CD4-positive, alpha-beta T cell treated with Interleukin-4 for 4 hours (primary cell): ENCODE measurements at regions not wholly inside any gene's neighbourhood (a gene's known extent, or its start where the extent isn't known, plus 50 kb on each side); places are given as distances from the start of the nearest gene placed in this dataset.

Experiments
- DNase-seq: peaks from one replicate; pipeline ENCODE4 v3.0.0-alpha.2; 2020

GRCh38 chr13:70969321-70969720 lies 861.1 kb upstream of the KLHL1 start:
- no peak for DNase-seq

DNA sequence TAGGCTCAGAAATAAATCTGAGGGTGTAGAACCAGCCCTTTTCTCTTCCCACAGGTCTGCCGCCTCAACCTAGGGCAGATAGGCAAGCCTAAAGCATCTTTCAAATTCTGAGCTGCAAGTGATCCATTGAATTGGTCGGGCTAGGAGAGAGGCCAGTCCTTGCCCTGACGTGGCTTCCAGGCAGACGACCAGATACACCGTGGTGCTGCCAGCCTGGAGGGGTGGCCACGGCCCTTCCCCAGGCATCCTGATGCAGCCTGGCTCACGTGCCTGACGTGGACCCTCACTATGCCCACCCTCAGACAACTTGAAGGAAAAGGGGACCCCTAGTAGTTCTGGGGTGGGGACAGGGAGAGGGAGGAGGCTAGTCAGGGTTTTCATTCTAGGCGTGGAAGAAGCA lies 859.3 kb upstream of the KLHL1 start:
- no peak for DNase-seq

- DNase-seq = no peak
These were observed 856.6 kb upstream of the KLHL1 start for GRCh38 chr13:70964874-70965273.

GRCh38 chr13:70964124-70964523 lies 855.9 kb upstream of the KLHL1 start:
- DNase-seq = no peak

DNA sequence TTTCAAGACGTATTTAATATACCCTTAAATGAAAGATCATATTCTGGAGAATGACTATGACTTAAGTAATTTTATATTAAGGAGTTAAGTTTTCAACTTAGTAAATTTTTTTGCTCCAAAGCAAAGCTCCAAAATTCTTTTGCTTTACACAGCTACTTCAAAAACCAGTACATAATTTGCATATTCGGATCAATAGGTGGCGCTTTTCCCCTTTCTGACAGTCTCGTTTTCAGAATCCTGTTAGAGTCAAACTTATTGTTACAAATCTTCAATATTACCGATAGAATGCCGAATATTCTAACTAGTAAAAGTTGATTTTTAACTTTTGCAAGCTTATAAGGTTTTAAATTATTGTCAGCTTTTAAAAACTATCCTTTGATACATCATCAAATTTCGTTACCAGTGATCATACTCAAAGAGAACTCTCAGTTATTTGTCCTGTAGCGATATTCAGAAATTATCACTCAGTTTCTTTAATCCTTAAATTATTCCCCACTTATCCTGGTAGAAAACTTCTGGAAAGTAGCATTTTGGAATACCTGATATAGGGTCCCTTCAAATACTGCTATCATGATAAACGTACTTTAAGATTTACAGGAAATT lies 852.7 kb upstream of the KLHL1 start:
- no peak for DNase-seq

DNA sequence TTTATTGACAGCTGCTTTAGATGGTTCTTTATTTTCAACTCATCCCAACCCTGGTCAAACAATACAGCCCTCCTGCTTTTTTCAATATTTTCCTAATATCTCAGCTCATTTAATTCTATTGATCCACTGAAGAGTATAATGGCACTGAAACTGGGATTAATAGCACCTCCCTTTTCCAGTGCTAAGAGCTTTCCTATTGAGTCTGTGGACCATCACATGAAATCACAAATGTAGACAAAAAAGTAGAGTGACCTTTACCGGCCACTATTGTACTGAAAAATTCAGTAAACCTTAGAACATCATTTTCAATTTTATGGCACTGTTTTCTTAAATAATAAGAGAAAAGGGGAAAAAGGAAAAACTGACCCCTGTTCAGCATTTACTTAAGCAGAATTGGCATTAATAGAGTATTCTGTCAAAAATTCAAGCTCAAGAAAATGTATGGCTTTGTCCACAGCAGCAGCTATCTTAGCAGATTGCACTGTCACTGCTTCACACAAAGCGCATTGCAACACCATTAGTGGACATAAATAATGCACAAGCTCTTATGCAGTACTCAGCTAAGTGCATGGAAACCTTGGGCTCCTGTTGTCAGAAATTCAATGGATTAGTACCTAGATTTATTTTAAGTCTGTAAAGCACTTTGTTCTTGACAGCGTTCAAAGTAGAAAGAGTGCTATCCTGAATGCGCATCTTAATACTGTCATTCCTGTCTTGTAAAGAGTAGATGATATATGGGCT lies 851.0 kb upstream of the KLHL1 start:
- no peak for DNase-seq

GRCh38 chr13:70955887-70956286 lies 847.6 kb upstream of the KLHL1 start:
- DNase-seq = no peak

GRCh38 chr13:70950664-70951063 lies 842.4 kb upstream of the KLHL1 start:
- DNase-seq = no peak

DNA sequence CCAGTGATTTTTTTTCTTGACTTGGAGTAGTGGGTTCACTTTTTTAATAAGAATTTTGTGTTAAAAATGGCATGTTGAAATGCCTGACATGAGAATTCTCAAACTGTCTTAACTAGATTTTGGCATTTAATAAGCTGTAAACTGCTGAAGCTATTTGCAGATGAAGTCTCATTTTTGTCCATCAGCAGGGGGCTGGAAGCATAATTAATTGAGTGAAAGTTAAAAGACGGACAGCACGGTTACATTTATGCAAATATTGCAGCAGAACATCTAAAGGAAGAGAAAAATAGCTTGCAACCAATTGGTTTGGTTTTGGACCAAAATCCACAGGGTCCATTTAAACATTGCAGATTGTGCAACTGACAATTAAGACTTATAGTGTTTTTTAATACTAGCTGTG lies 837.3 kb upstream of the KLHL1 start:
- DNase-seq = no peak

DNA sequence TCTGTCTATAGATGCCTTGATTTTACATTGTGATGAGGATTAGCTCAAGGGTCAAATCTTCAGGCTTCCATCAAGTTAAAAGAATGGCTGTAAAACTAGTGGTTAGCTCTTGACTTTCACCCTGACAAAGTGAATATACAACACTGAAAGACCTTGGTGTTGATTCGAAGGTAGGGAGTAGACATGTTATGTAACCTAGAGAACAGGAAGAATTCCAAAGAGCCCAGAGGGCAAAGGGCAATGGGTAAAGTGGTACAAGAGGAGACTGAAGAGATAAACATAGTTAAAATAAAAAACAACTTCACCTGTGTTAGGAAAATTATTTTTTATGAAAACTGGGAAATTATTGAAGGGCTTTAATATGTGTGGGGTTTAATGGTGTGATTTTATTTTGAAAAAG lies 833.2 kb upstream of the KLHL1 start:
- DNase-seq = no peak

DNA sequence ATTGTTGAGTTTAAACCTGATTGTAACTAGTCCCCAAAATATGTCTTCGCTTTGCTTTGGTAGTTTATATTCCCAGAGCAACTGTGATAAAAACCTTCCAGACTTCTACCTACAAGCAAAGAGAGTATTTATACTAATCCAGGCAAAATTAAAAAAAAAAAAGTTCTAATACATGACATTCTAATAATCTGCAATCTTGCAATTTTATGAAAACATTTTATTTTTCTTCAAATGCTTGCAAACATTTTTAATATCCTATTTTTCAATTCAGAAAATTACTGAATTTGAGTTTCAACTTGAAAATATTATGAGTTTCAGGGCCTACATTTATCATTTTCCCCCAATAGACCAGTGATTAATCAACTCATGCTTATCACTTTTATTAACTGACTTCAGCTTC lies 830.2 kb upstream of the KLHL1 start:
- no peak for DNase-seq

- DNase-seq = no peak
These were observed 824.3 kb upstream of the KLHL1 start for GRCh38 chr13:70932511-70932910.

DNA sequence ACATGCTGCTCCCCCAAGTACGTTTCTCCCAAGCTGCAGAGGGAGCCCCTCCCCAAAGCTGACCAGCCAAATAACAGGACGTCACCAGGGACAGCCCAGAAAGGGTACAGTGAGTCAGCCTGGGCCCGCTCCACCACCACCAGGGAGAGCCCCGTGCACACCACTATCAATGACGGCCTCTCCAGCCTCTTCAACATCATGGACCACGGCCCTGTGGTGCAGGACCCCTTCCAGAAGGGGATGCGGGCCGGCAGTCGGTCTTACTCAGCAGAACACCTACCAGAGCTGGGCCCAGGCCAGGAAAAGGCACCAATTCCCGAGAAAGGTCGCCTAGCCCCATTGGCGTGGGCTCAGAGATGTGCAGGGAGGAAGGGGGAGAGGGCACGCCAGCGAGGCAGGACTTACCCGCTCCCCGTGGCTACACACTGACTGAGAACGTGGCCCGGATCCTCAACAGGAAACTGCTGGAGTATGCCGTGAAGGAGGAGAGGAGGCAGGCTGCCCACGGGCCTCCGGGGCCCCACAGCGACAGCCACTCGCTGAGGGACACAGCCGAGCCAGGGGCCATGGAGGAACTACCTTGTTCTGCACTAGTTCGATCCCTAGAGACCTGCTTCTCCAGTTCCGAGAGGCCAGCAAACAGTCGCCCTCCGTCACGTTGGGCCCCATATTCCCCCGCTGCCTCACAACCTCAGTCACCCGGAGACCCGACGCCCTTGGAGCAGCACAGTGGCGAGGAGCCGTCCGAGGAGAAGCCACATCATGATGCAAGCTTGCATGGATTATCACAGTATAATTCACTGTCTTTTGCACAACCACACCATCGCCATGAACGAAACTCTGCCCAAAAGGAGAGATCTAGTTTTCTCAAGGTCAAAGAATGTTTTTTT lies 815.9 kb upstream of the KLHL1 start:
- DNase-seq = no peak

- DNase-seq = no peak
These were observed 803.0 kb upstream of the KLHL1 start for GRCh38 chr13:70911286-70911685.

DNA sequence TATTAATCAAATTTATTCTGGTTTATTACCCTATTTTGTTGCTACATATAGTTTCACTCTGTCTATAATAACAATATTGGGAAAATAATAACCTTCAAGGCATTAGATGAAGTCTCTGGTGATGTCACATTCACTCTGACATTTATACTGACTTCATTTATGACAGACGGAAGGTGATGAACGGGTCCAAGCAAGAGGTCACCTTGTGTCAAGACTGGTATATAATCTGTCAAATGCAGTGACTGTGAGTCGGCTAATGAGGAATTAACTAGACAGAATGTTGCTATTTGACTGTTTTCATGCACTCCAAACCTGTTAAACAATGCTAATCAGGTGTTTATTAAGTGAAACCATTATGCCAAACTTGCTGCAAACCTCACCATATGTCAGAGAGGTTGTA lies 800.5 kb upstream of the KLHL1 start:
- no peak for DNase-seq

GRCh38 chr13:70905035-70905434 lies 796.8 kb upstream of the KLHL1 start:
- no peak for DNase-seq

- no peak for DNase-seq
These were observed 787.9 kb upstream of the KLHL1 start for GRCh38 chr13:70896136-70896535.

GRCh38 chr13:70895599-70895998 lies 787.3 kb upstream of the KLHL1 start:
- DNase-seq = no peak

- DNase-seq = no peak
These were observed 786.0 kb upstream of the KLHL1 start for GRCh38 chr13:70894258-70894657.

DNA sequence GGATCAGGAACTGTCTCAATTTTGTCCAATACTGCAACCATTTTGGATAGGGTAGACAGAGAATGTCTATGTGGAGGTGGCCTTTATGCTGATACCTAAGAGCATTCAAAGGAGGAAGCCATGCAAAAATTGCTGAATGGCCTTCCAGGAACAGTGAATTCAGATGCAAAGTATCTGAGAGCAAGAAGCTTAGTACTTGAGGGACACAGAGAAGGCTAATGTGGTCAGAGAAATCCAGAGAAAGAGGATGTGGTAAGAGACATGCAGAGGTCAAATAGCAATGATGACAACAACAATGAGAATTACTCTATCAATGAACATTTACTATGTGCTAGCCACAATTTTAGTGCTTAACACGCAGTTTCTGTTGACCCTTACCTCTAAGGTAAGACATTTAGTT lies 785.6 kb upstream of the KLHL1 start:
- no peak for DNase-seq

DNA sequence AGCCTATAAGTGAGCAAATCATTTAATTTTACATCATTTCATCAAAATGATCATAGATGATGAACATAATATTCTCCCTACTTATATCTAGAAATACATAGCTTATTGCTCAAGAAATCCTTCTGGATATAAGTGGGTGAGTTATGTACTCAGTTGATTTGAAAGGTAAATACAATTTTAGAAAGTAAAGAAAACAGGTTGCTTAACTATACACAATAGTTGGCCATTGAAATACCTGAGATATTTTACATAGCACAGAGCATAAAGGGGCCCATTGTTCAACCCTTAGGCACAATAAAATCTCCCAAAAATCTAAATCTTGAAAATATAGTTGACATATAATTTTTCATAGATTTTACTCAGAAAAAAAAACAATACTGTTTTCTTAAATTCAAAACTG lies 782.0 kb upstream of the KLHL1 start:
- DNase-seq = no peak

DNA sequence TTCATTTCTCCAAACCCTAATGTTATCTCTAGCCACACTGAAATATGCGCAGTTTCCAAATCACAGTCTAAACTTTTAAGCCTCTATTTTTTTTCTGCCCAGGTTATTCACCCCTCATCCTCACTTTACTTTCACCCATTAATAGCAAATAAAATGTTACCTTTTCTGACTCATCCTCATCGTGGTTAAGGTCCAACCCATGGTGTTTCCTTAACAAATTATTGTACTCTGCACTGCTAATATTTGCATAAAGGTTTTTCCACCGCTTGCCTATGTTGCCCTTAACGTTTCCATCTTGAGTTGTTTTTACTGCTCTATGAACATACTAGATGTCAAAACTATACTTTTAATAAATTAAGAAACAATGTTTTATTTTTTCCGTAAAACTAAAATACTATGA lies 780.9 kb upstream of the KLHL1 start:
- DNase-seq = no peak

DNA sequence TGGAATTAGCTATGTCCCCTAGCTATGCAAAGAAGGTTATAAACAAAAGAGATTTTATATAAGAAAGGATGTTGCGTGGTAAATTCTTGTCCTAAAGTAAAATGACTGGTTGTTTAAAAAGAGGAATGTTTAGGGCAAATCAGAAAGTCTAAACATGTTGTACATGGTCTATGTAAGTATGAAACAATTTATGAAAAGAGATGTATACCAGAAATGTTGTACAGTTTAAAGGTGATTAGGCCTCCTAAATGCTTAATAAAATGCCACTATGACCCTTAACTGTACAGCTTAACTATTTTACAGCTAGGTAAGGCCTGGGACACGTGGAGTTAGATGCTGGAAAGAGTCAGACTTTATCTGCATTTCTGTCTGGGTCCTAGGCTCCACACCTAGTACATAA lies 775.9 kb upstream of the KLHL1 start:
- DNase-seq = no peak

GRCh38 chr13:70874636-70875035 lies 766.4 kb upstream of the KLHL1 start:
- no peak for DNase-seq
